Ovary (tissue), 7 donors: ENCODE measurements at regions not wholly inside any gene's neighbourhood (a gene's known extent, or its start where the extent isn't known, plus 50 kb on each side); places are given as distances from the start of the nearest gene placed in this dataset.

Source experiments
- DNase-seq, 5 donors: peaks; one replicate each; pipeline ENCODE4 v3.0.0-alpha.2; 2019 to 2020
- H3K27ac ChIP-seq, 2 donors: fragments of 200-600 bp; one replicate each; pipeline versions ENCODE4 v1.5.1 to v1.8.0; 2019 to 2022
- H3K27me3 ChIP-seq: fragments of 200-600 bp; one replicate; pipeline ENCODE4 v1.8.0; 2022
- H3K36me3 ChIP-seq: fragments of 200-600 bp; sonication (generic); one replicate; pipeline ENCODE4 v1.5.1; 2019
- H3K4me1 ChIP-seq: one replicate; pipeline ENCODE4 v1.8.1; 2013; ENCODE audit warnings: mild to moderate bottlenecking, moderate library complexity; ENCODE audit not compliant: insufficient read depth
- H3K4me3 ChIP-seq: fragments of 200-600 bp; sonication (generic); one replicate; pipeline ENCODE4 v1.5.1; 2017
- H3K9me3 ChIP-seq, 2 donors: fragments of 200-600 bp in 1 of 2; sonication (generic) in 1 of 2; one replicate each; pipeline versions ENCODE4 v1.5.1 to v1.8.1; 2013 to 2019; ENCODE audit warnings: mild to moderate bottlenecking in 1 of 2, moderate library complexity in 1 of 2
- CTCF ChIP-seq, 3 donors: fragments of 450-650 bp in 2 of 3; fragments of 200-600 bp in 1 of 3; IDR thresholded peaks; one replicate each; pipeline versions ENCODE4 v1.5.1 to v1.8.0; 2016 to 2022; ENCODE audit warnings: antibody characterized with exemption in 3 of 3, mild to moderate bottlenecking in 1 of 3
- EP300 ChIP-seq: sonication (generic); formaldehyde crosslinking; IDR thresholded peaks from one replicate; pipeline ENCODE4 v1.6.1; 2017; ENCODE audit warnings: antibody characterized with exemption
- POLR2A ChIP-seq: fragments of 450-650 bp; IDR thresholded peaks from one replicate; pipeline ENCODE4 v1.6.1; 2017; ENCODE audit warnings: antibody characterized with exemption, mild to moderate bottlenecking, moderate library complexity
- WGBS, 3 donors: extraction: QIAGEN DNeasy Blood & Tissue Kit in 1 of 3; methylation state at CpG; one replicate each; pipeline versions ENCODE4 v1.1.5 to v1.1.7; 2013 to 2017; 5-methylcytosine and 5-hydroxymethylcytosine counted together
- intact Hi-C, 4 donors: fragments of 100-400 bp; cut with DNase I; formaldehyde crosslinking; loops; one replicate each; pipeline versions ENCODE4 v1.11.0 to v1.15.1; 2022 to 2023
- donor health status: DM: no; HTN: no; CAD: no; lungs with moderate emphysema.
- donor health status: DM: no; HTN: no; CAD: no.
- donor health status: Bipolar disorder and iron deficiency.
- donor health status: DM: no; HTN: no; CAD: no.
- donor health status: DM: yes; HTN: yes; CAD: no.

- no peaks in the 10 kb centered on the region for H3K27me3 ChIP-seq
- H3K4me1 ChIP-seq: peaks cover 5% of the 10 kb centered on the region
- H3K36me3 ChIP-seq: no peaks in the 10 kb centered on the region
- H3K9me3 ChIP-seq: no peaks in the 10 kb centered on the region
- no peak overlapping the region for H3K27ac ChIP-seq
- intact Hi-C loops: no loop called here
- no peak for DNase-seq
- whole genome bisulfite sequencing, 3 donors: 36 to 57% (median 44%) methylated on average over 3 of the region's 3 CpGs
- TF ChIP-seq POLR2A (no peak), CTCF (IDR thresholded peaks at IDR 0.05) (no peak), EP300 (no peak)
- no peak overlapping the region for H3K4me3 ChIP-seq
Measured at GRCh38 chr14:54104601-54105145, 148.0 kb upstream of the BMP4 start.

GRCh38 chr14:54105406-54105805 lies 148.8 kb upstream of the BMP4 start:
- Histone ChIP-seq H3K9me3 (no peaks in the 10 kb centered on the region), H3K36me3 (no peaks in the 10 kb centered on the region), H3K27me3 (no peaks in the 10 kb centered on the region), H3K4me1 (peaks cover 5% of the 10 kb centered on the region), H3K27ac (no peak overlapping the region), H3K4me3 (no peak overlapping the region)
- DNase-seq: no peak
- WGBS, 3 donors: 94 to 97% (median 97%) methylated on average over 2 of the region's 2 CpGs
- no peak for TF ChIP-seq CTCF (IDR thresholded peaks at IDR 0.05)
- no peak for TF ChIP-seq POLR2A
- no peak for TF ChIP-seq EP300
- intact Hi-C loops: no loop called here

- Histone ChIP-seq H3K27me3 (no peaks in the 10 kb centered on the region), H3K9me3 (no peaks in the 10 kb centered on the region), H3K36me3 (no peaks in the 10 kb centered on the region), H3K4me1 (peaks cover 5% of the 10 kb centered on the region), H3K4me3 (no peak overlapping the region), H3K27ac (no peak overlapping the region)
- intact Hi-C loops: no loop called here
- TF ChIP-seq EP300 (no peak), POLR2A (no peak), CTCF (IDR thresholded peaks at IDR 0.05) (no peak)
- no peak for DNase-seq
- 75 to 86% (median 83%) methylated on average over 2 of the region's 2 CpGs for WGBS, 3 donors
Measured at GRCh38 chr14:54105898-54106297, 149.3 kb upstream of the BMP4 start.

- H3K9me3 ChIP-seq: no peaks in the 10 kb centered on the region
- intact Hi-C loops: no loop called here
- H3K4me3 ChIP-seq: no peak overlapping the region
- TF ChIP-seq CTCF (IDR thresholded peaks at IDR 0.05) (no peak), POLR2A (no peak)
- H3K27ac ChIP-seq: no peak overlapping the region
- 15 to 25% (median 19%) methylated on average over 6 of the region's 6 CpGs for WGBS, 3 donors
- H3K4me1 ChIP-seq: peaks cover 5% of the 10 kb centered on the region
- DNase-seq: no peak
- no peaks in the 10 kb centered on the region for H3K36me3 ChIP-seq
- no peaks in the 10 kb centered on the region for H3K27me3 ChIP-seq
Measured at GRCh38 chr14:54106661-54107377, 150.2 kb upstream of the BMP4 start.
